Upper lobe of right lung (tissue), 1 donor: ENCODE measurements at regions not wholly inside any gene's neighbourhood (a gene's known extent, or its start where the extent isn't known, plus 50 kb on each side); places are given as distances from the start of the nearest gene placed in this dataset.
A peak's percentile ranks its signal among the peaks of the same experiment; 100 is the strongest.

ENCODE experiments used
- ATAC-seq: fragments of 200-7000 bp; cut with Tn5 transposase; one replicate; pipeline ENCODE4 v1.9.1; 2020; ENCODE audit warnings: mild to moderate bottlenecking, moderate library complexity
- DNase-seq: peaks from one replicate; pipeline ENCODE4 v3.0.0-alpha.2; 2020
- H3K27ac ChIP-seq: fragments of 200-600 bp; one replicate; pipeline ENCODE4 v1.8.0; 2022
- H3K27me3 ChIP-seq: fragments of 200-600 bp; one replicate; pipeline ENCODE4 v1.8.0; 2022; ENCODE audit warnings: mild to moderate bottlenecking
- H3K36me3 ChIP-seq: fragments of 200-600 bp; one replicate; pipeline ENCODE4 v1.8.0; 2022
- H3K4me1 ChIP-seq: fragments of 200-600 bp; one replicate; pipeline ENCODE4 v1.8.0; 2022
- H3K4me3 ChIP-seq: fragments of 200-600 bp; one replicate; pipeline ENCODE4 v1.8.0; 2022; ENCODE audit warnings: mild to moderate bottlenecking
- H3K9me3 ChIP-seq: fragments of 200-600 bp; one replicate; pipeline ENCODE4 v1.8.0; 2022
- intact Hi-C: fragments of 100-400 bp; cut with DNase I; formaldehyde crosslinking; loops from one replicate; pipeline ENCODE4 v1.11.0; 2022
- TF ChIP-seq, protein P1 (sequence below): fragments of 200-600 bp; IDR thresholded peaks from one replicate; pipeline ENCODE4 v1.8.0; 2022; ENCODE audit warnings: antibody characterized with exemption
- donor health status: DM: no; HTN: yes; CAD: no; lungs with severe emphysema.

DNA sequence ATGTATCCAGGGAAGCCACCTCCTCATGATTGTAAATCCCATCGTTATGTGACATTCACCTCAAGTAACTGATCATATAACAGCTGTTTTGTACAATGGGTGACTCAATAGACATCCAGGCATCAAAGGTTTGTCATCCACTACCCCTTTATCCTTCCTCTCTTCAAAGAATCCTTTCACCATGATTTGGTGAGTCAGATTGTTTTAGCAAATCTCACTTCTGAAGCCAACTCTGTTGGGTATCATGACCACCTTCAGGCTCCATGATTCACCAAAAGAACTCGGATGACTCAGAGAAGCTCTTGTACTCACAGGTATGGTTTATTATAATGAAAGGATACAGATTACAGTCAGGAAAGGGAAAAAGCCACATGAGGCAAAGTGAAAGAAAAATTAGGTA lies 132.1 kb downstream of the PWWP3B start:
- TF ChIP-seq, protein P1, sequence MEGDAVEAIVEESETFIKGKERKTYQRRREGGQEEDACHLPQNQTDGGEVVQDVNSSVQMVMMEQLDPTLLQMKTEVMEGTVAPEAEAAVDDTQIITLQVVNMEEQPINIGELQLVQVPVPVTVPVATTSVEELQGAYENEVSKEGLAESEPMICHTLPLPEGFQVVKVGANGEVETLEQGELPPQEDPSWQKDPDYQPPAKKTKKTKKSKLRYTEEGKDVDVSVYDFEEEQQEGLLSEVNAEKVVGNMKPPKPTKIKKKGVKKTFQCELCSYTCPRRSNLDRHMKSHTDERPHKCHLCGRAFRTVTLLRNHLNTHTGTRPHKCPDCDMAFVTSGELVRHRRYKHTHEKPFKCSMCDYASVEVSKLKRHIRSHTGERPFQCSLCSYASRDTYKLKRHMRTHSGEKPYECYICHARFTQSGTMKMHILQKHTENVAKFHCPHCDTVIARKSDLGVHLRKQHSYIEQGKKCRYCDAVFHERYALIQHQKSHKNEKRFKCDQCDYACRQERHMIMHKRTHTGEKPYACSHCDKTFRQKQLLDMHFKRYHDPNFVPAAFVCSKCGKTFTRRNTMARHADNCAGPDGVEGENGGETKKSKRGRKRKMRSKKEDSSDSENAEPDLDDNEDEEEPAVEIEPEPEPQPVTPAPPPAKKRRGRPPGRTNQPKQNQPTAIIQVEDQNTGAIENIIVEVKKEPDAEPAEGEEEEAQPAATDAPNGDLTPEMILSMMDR, result no peak
- no peak for DNase-seq
- Histone ChIP-seq H3K4me1 (no peaks in the 10 kb centered on the region), H3K9me3 (no peaks in the 10 kb centered on the region), H3K27me3 (no peaks in the 10 kb centered on the region), H3K27ac (no peak overlapping the region), H3K36me3 (no peaks in the 10 kb centered on the region), H3K4me3 (no peak overlapping the region)
- ATAC-seq, result no peak
- intact Hi-C loops, result no loop called here

DNA sequence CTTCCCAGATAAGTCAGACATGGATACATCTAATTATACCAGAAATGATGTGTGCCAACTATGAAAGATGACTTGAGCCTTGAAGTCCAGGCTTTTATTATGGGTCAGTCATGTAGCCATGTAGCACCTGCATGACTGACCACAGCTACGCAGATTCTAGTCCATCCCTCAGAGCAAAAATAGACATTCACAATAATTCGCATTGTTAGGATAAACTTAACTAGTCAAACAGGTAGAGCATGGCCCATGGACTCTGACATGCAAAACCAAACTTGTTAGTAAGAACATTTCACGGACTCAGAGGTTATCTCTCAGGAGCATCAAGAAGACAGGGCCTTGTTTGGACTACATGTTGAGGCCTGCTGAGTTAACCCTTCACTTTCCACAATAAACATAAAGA lies 132.6 kb downstream of the PWWP3B start:
- Histone ChIP-seq H3K4me3 (no peak overlapping the region), H3K27me3 (no peaks in the 10 kb centered on the region), H3K9me3 (no peaks in the 10 kb centered on the region), H3K4me1 (no peaks in the 10 kb centered on the region), H3K36me3 (no peaks in the 10 kb centered on the region), H3K27ac (no peak overlapping the region)
- DNase-seq (no peak), ATAC-seq (no peak)
- TF ChIP-seq, protein P1, result no peak
- intact Hi-C loops, result no loop called here

- H3K27ac ChIP-seq, result no peak overlapping the region
- DNase-seq (no peak), ATAC-seq (peak; percentile 52)
- H3K4me1 ChIP-seq, result no peaks in the 10 kb centered on the region
- H3K9me3 ChIP-seq, result no peaks in the 10 kb centered on the region
- no peak overlapping the region for H3K4me3 ChIP-seq
- TF ChIP-seq, protein P1, result no peak
- intact Hi-C loops, result no loop called here
- H3K27me3 ChIP-seq, result no peaks in the 10 kb centered on the region
- H3K36me3 ChIP-seq, result no peaks in the 10 kb centered on the region
Measured at GRCh38 chrX:106302304-106302703, 134.2 kb downstream of the PWWP3B start.

DNA sequence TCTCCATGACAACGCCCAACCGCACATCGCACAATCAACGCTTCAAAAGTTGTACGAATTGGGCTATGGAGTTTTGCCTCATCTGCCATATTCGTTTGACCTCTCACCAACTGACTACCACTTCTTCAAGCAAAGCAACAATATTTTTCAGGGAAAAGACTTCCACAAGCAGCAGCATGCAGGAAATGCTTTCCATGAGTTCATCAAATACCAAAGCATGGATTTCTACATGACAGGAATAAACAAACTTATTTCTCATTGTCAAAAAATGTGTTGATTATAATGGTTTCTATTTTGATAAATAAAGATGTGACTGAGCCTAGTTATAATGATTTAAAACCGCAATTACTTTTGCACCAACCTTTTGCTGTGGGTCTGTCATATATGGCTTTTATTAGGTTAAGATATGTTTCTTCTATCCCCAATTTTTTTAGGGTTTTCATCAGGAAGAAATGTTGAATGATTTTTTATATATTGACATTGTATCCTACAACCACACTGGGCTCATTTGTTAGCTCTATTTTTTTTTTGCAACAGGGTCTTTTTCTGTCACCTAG lies 138.4 kb downstream of the PWWP3B start:
- Histone ChIP-seq H3K4me3 (no peak overlapping the region), H3K4me1 (no peaks in the 10 kb centered on the region), H3K27ac (no peak overlapping the region), H3K27me3 (no peaks in the 10 kb centered on the region), H3K9me3 (no peaks in the 10 kb centered on the region), H3K36me3 (no peaks in the 10 kb centered on the region)
- ATAC-seq (no peak), DNase-seq (no peak)
- intact Hi-C loops, result no loop called here
- TF ChIP-seq, protein P1, result no peak

- no peak for ATAC-seq
- DNase-seq, result no peak
- H3K4me1 ChIP-seq, result no peaks in the 10 kb centered on the region
- no peak overlapping the region for H3K27ac ChIP-seq
- no peaks in the 10 kb centered on the region for H3K9me3 ChIP-seq
- H3K27me3 ChIP-seq, result no peaks in the 10 kb centered on the region
- H3K36me3 ChIP-seq, result no peaks in the 10 kb centered on the region
- H3K4me3 ChIP-seq, result no peak overlapping the region
- intact Hi-C loops, result no loop called here
- TF ChIP-seq, protein P1, result no peak
Measured at GRCh38 chrX:106323357-106323756, 155.3 kb downstream of the PWWP3B start.

GRCh38 chrX:106331606-106332005 lies 163.5 kb downstream of the PWWP3B start:
- Histone ChIP-seq H3K36me3 (no peaks in the 10 kb centered on the region), H3K4me1 (no peaks in the 10 kb centered on the region), H3K4me3 (no peak overlapping the region), H3K9me3 (no peaks in the 10 kb centered on the region), H3K27me3 (no peaks in the 10 kb centered on the region), H3K27ac (no peak overlapping the region)
- no peak for ATAC-seq
- TF ChIP-seq, protein P1, result no peak
- intact Hi-C loops, result no loop called here
- no peak for DNase-seq
